ENCODE measurements at regions not wholly inside any gene's neighbourhood (a gene's known extent, or its start where the extent isn't known, plus 50 kb on each side); places are given as distances from the start of the nearest gene placed in this dataset.

GRCh38 chr6:166221636-166222035 is 54.0 kb upstream of the TBXT start:
- no peak overlapping the region for H3K27ac ChIP-seq (ENCODE audit: low read depth in 2 of 2, low read length in 2 of 2)
- H3K9ac ChIP-seq (ENCODE audit: low read length in 3 of 3), result no peak overlapping the region
- no peak for FAIRE-seq
- intact Hi-C loops (cut with DNase I), result no loop called here
- no peaks in the 10 kb centered on the region for H3K9me3 ChIP-seq (ENCODE audit: control insufficient read depth in 2 of 3, insufficient read depth in 1 of 3, low read length in 3 of 3)
- no peaks in the 10 kb centered on the region for H3K36me3 ChIP-seq (ENCODE audit: control insufficient read depth in 2 of 3, insufficient read depth in 3 of 3, low read length in 3 of 3)
- DNase-seq, result no peak
- TF ChIP-seq CTCF (IDR thresholded peaks at IDR 0.05; ENCODE audit: borderline replicate concordance, extremely low read depth, insufficient read depth), result no peak
- no peak overlapping the region for H3K4me3 ChIP-seq (ENCODE audit: low read length in 3 of 3)
- no peaks in the 10 kb centered on the region for H3K27me3 ChIP-seq (ENCODE audit: control insufficient read depth, insufficient read depth, low read length)
- H3K4me1 ChIP-seq (ENCODE audit: control insufficient read depth in 2 of 3, insufficient read depth in 2 of 3, low read depth in 1 of 3, low read length in 3 of 3), result no peaks in the 10 kb centered on the region

- Histone ChIP-seq H3K9ac (ENCODE audit: low read length in 3 of 3) (no peak overlapping the region), H3K9me3 (ENCODE audit: control insufficient read depth in 2 of 3, insufficient read depth in 1 of 3, low read length in 3 of 3) (no peaks in the 10 kb centered on the region), H3K27ac (ENCODE audit: low read depth in 2 of 2, low read length in 2 of 2) (no peak overlapping the region), H3K4me1 (ENCODE audit: control insufficient read depth in 2 of 3, insufficient read depth in 2 of 3, low read depth in 1 of 3, low read length in 3 of 3) (no peaks in the 10 kb centered on the region), H3K27me3 (ENCODE audit: control insufficient read depth, insufficient read depth, low read length) (no peaks in the 10 kb centered on the region), H3K4me3 (ENCODE audit: low read length in 3 of 3) (no peak overlapping the region), H3K36me3 (ENCODE audit: control insufficient read depth in 2 of 3, insufficient read depth in 3 of 3, low read length in 3 of 3) (no peaks in the 10 kb centered on the region)
- no peak for TF ChIP-seq CTCF (IDR thresholded peaks at IDR 0.05; ENCODE audit: borderline replicate concordance, extremely low read depth, insufficient read depth)
- DNase-seq (no peak), FAIRE-seq (no peak)
- intact Hi-C loops (cut with DNase I), result no loop called here
Measured at GRCh38 chr6:166221040-166221439, 53.4 kb upstream of the TBXT start.

Data from kidney (tissue), 13 donors.